Right atrium auricular region (tissue), 2 donors: ENCODE measurements at regions not wholly inside any gene's neighbourhood (a gene's known extent, or its start where the extent isn't known, plus 50 kb on each side); places are given as distances from the start of the nearest gene placed in this dataset.
"Not testable (repeated sequence)": the region's sequence is repeated elsewhere in the genome, so short reads cannot be mapped to it uniquely, and the experiment has no call there.

ENCODE experiments used
- DNase-seq: peaks from one replicate; pipeline ENCODE4 v3.0.0-alpha.2; 2019; ENCODE audit warnings: low spot score
- H3K27ac ChIP-seq, 2 donors: fragments of 200-600 bp; sonication (generic); 1 replicate in 1 of 2; 2 replicates in 1 of 2; pipeline ENCODE4 v1.5.1; 2016 to 2019
- H3K27me3 ChIP-seq, 2 donors: fragments of 200-600 bp; sonication (generic); one replicate each; pipeline versions ENCODE4 v1.5.1 to v1.6.0; 2017 to 2019
- H3K36me3 ChIP-seq: fragments of 200-600 bp; sonication (generic); one replicate; pipeline ENCODE4 v1.5.1; 2016
- H3K4me1 ChIP-seq, 2 donors: fragments of 200-600 bp; sonication (generic); one replicate each; pipeline versions ENCODE4 v1.5.1 to v1.6.0; 2017 to 2019
- H3K4me3 ChIP-seq, 2 donors: fragments of 200-600 bp; sonication (generic); 1 replicate in 1 of 2; 2 replicates in 1 of 2; pipeline ENCODE4 v1.5.1; 2017 to 2019; ENCODE audit warnings: mild to moderate bottlenecking in 1 of 2, moderate library complexity in 1 of 2
- H3K9me3 ChIP-seq, 2 donors: fragments of 200-600 bp; sonication (generic); one replicate each; pipeline ENCODE4 v1.5.1; 2019
- TF ChIP-seq, protein P1 (sequence below), 2 donors: fragments of 200-600 bp; sonication (generic); IDR thresholded peaks; one replicate each; pipeline ENCODE4 v1.5.1; 2019; ENCODE audit warnings: antibody characterized with exemption in 2 of 2

GRCh38 chr6:91213229-91213901, 626.5 kb upstream of the MAP3K7 start:
- no peaks in the 10 kb centered on the region for H3K27me3 ChIP-seq
- no peak overlapping the region for H3K4me3 ChIP-seq
- DNase-seq, result no peak
- H3K36me3 ChIP-seq, result no peaks in the 10 kb centered on the region
- TF ChIP-seq, protein P1, sequence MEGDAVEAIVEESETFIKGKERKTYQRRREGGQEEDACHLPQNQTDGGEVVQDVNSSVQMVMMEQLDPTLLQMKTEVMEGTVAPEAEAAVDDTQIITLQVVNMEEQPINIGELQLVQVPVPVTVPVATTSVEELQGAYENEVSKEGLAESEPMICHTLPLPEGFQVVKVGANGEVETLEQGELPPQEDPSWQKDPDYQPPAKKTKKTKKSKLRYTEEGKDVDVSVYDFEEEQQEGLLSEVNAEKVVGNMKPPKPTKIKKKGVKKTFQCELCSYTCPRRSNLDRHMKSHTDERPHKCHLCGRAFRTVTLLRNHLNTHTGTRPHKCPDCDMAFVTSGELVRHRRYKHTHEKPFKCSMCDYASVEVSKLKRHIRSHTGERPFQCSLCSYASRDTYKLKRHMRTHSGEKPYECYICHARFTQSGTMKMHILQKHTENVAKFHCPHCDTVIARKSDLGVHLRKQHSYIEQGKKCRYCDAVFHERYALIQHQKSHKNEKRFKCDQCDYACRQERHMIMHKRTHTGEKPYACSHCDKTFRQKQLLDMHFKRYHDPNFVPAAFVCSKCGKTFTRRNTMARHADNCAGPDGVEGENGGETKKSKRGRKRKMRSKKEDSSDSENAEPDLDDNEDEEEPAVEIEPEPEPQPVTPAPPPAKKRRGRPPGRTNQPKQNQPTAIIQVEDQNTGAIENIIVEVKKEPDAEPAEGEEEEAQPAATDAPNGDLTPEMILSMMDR (IDR thresholded peaks at IDR 0.05), result no peak
- H3K27ac ChIP-seq, result no peak overlapping the region
- H3K4me1 ChIP-seq, result no peaks in the 10 kb centered on the region
- no peaks in the 10 kb centered on the region for H3K9me3 ChIP-seq

DNA sequence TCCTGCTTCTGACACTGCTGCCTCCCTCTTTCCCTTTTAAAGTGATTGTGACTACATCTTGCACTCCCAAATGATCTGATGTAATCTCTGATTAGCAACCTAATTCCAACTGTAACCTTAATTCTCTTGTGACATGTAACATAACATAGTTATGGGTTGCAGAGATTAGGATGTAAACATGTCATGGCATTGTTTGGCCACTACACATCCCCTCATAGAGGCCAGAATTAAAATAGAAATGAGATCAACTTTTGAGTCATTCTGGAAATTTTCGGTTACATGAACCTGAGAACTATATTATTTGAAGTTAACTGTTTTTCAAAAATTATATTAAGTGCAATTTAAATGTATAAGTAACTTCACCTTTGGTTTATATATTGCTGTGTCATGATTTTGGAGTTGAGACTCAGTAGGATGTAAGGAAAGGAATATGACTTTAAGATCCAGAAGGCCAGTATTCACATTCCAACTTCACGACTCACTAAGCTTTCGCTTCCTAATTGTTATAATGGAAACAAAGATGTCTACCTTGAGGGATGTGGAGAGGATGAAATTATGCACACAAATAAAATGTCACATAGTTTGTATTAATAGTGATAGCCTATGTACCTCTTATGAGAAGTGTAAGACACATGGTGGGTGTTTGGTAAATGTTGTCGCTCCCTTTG, 611.9 kb upstream of the MAP3K7 start:
- Histone ChIP-seq H3K36me3 (no peaks in the 10 kb centered on the region), H3K27me3 (no peaks in the 10 kb centered on the region), H3K9me3 (no peaks in the 10 kb centered on the region), H3K4me1 (no peaks in the 10 kb centered on the region), H3K4me3 (no peak overlapping the region), H3K27ac (no peak overlapping the region)
- TF ChIP-seq, protein P1 (IDR thresholded peaks at IDR 0.05), result no peak
- DNase-seq, result no peak

- DNase-seq, result no peak
- H3K9me3 ChIP-seq, result no peaks in the 10 kb centered on the region
- H3K27me3 ChIP-seq, result no peaks in the 10 kb centered on the region
- H3K36me3 ChIP-seq, result no peaks in the 10 kb centered on the region
- no peak overlapping the region for H3K4me3 ChIP-seq
- no peak overlapping the region for H3K27ac ChIP-seq
- TF ChIP-seq, protein P1 (IDR thresholded peaks at IDR 0.05), result no peak
- no peaks in the 10 kb centered on the region for H3K4me1 ChIP-seq
Measured at GRCh38 chr6:91196729-91197128, 609.9 kb upstream of the MAP3K7 start.

- H3K27ac ChIP-seq, result no peak overlapping the region
- H3K27me3 ChIP-seq, result no peaks in the 10 kb centered on the region
- TF ChIP-seq, protein P1 (IDR thresholded peaks at IDR 0.05), result no peak
- H3K4me1 ChIP-seq, result no peaks in the 10 kb centered on the region
- H3K9me3 ChIP-seq, result no peaks in the 10 kb centered on the region
- no peak overlapping the region for H3K4me3 ChIP-seq
- H3K36me3 ChIP-seq, result no peaks in the 10 kb centered on the region
- no peak for DNase-seq
Measured at GRCh38 chr6:91193446-91193845, 606.6 kb upstream of the MAP3K7 start.

GRCh38 chr6:91190041-91190440, 603.2 kb upstream of the MAP3K7 start:
- DNase-seq, H3K36me3 ChIP-seq, H3K4me3 ChIP-seq, H3K9me3 ChIP-seq, H3K4me1 ChIP-seq, H3K27ac ChIP-seq, H3K27me3 ChIP-seq: not testable (repeated sequence)

DNA sequence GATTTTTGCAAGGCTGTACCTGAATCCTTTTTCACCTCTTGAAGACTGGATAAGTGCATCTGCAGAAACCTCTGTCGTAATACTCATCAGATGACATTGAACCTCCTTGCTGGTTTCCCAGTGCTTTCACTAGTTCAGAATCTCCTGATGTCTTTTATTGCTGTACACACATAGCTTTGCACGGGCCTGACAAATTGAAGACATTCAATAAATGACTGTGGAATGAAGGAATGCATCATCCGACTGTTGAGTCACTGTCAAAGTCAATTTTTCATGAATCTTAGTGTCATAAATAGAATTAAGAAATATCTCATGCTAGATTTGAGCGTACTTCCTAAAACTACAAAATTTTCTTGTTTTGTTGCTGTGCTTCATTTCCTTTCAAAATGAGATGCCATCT, 598.2 kb upstream of the MAP3K7 start:
- Histone ChIP-seq H3K4me1 (no peaks in the 10 kb centered on the region), H3K9me3 (no peaks in the 10 kb centered on the region), H3K36me3 (no peaks in the 10 kb centered on the region), H3K4me3 (no peak overlapping the region), H3K27me3 (no peaks in the 10 kb centered on the region), H3K27ac (no peak overlapping the region)
- TF ChIP-seq, protein P1 (IDR thresholded peaks at IDR 0.05), result no peak
- DNase-seq, result no peak
